HEK293 (cell line): ENCODE measurements at regions not wholly inside any gene's neighbourhood (a gene's known extent, or its start where the extent isn't known, plus 50 kb on each side); places are given as distances from the start of the nearest gene placed in this dataset.

ENCODE experiments used
- HOXA7 ChIP-seq: sonication (generic); formaldehyde crosslinking; IDR thresholded peaks from 2 replicates; pipeline ENCODE4 v1.8.1; 2022; ENCODE audit warnings: missing genetic modification reagents, borderline replicate concordance
- TCF7L2 ChIP-seq: IDR thresholded peaks from 2 replicates; pipeline ENCODE4 v1.6.1; 2011; ENCODE audit warnings: low read depth, mild to moderate bottlenecking, inconsistent platforms, low read length, moderate library complexity, borderline replicate concordance
- TSHZ1 ChIP-seq: fragments of 450-650 bp; formaldehyde crosslinking; IDR thresholded peaks from 2 replicates; pipeline ENCODE4 v1.5.1; 2016; ENCODE audit warnings: missing biosample characterization, missing genetic modification characterization, borderline replicate concordance
- ZNF449 ChIP-seq: fragments of 450-650 bp; formaldehyde crosslinking; IDR thresholded peaks from 2 replicates; pipeline ENCODE4 v1.5.1; 2017; ENCODE audit warnings: missing biosample characterization, mild to moderate bottlenecking, missing genetic modification characterization, moderate library complexity
- ZNF660 ChIP-seq: fragments of 450-650 bp; IDR thresholded peaks from 2 replicates; pipeline ENCODE4 v1.5.1; 2018; ENCODE audit warnings: missing biosample characterization, mild to moderate bottlenecking, missing genetic modification characterization
- ZNF670 ChIP-seq: fragments of 450-650 bp; formaldehyde crosslinking; IDR thresholded peaks from 2 replicates; pipeline ENCODE4 v1.5.1; 2016; ENCODE audit warnings: missing biosample characterization, missing genetic modification characterization, low read depth
- ZNF701 ChIP-seq: fragments of 450-650 bp; formaldehyde crosslinking; IDR thresholded peaks from 2 replicates; pipeline ENCODE4 v1.5.1; 2016; ENCODE audit warnings: missing biosample characterization, missing genetic modification characterization
- ZNF792 ChIP-seq: fragments of 450-650 bp; formaldehyde crosslinking; IDR thresholded peaks from 2 replicates; pipeline ENCODE4 v1.5.1; 2016; ENCODE audit warnings: missing biosample characterization, missing genetic modification characterization
- ZSCAN23 ChIP-seq: fragments of 450-650 bp; formaldehyde crosslinking; IDR thresholded peaks from 2 replicates; pipeline ENCODE4 v1.5.1; 2016; ENCODE audit warnings: missing biosample characterization, missing genetic modification characterization
- TF ChIP-seq, protein P1 (sequence below): fragments of 450-650 bp; formaldehyde crosslinking; IDR thresholded peaks from 2 replicates; pipeline ENCODE4 v1.5.1; 2016; ENCODE audit warnings: missing biosample characterization, missing genetic modification characterization

DNA sequence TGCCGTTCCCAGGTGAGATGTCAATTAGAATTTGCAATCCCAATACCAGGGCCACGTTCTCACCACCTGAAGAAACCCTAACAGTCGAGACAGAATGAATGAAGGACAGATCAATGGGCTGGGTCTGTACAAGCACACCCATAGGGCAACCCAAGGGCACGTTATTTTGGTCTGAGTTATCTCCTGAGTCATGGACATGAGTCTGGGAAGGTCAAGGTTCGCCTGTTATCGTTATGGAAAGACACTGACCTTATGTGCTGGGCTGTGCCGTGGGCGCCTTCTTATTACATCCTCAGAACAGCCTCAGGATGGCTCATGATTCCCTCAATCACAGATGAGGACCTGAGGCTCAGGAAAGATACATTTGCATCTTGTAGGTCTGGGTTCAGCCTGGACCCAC, 175.0 kb upstream of the SULF2 start:
- TF ChIP-seq ZNF792: no peak
- TF ChIP-seq ZNF701 (tag by site-specific recombination): no peak
- TF ChIP-seq, protein P1, sequence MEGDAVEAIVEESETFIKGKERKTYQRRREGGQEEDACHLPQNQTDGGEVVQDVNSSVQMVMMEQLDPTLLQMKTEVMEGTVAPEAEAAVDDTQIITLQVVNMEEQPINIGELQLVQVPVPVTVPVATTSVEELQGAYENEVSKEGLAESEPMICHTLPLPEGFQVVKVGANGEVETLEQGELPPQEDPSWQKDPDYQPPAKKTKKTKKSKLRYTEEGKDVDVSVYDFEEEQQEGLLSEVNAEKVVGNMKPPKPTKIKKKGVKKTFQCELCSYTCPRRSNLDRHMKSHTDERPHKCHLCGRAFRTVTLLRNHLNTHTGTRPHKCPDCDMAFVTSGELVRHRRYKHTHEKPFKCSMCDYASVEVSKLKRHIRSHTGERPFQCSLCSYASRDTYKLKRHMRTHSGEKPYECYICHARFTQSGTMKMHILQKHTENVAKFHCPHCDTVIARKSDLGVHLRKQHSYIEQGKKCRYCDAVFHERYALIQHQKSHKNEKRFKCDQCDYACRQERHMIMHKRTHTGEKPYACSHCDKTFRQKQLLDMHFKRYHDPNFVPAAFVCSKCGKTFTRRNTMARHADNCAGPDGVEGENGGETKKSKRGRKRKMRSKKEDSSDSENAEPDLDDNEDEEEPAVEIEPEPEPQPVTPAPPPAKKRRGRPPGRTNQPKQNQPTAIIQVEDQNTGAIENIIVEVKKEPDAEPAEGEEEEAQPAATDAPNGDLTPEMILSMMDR (tag by site-specific recombination): no peak
- no peak for TF ChIP-seq ZNF670
- no peak for TF ChIP-seq TSHZ1 (tag by site-specific recombination)
- TF ChIP-seq HOXA7 (CRISPR knock-in tag): no peak
- TF ChIP-seq ZNF660 (tag by site-specific recombination): no peak
- TF ChIP-seq ZNF449 (tag by site-specific recombination): no peak
- no peak for TF ChIP-seq TCF7L2
- TF ChIP-seq ZSCAN23 (tag by site-specific recombination): no peak
